ENCODE measurements at regions not wholly inside any gene's neighbourhood (a gene's known extent, or its start where the extent isn't known, plus 50 kb on each side); places are given as distances from the start of the nearest gene placed in this dataset.
"Not testable (repeated sequence)": the region's sequence is repeated elsewhere in the genome, so short reads cannot be mapped to it uniquely, and the experiment has no call there.

- H3K9me3 ChIP-seq (replicated peaks; ENCODE audit: insufficient read depth, low read length) = no peaks in the 10 kb centered on the region
- no peaks in the 10 kb centered on the region for H3K36me3 ChIP-seq (replicated peaks; ENCODE audit: insufficient read depth, low read length)
- no peaks in the 10 kb centered on the region for H3K27me3 ChIP-seq (replicated peaks; ENCODE audit: insufficient read depth, low read length)
- no peaks in the 10 kb centered on the region for H3K9me2 ChIP-seq (replicated peaks; ENCODE audit: insufficient read depth, low read length)
- H3K4me1 ChIP-seq (ENCODE audit: low read length) = peaks cover 10% of the 10 kb centered on the region; the same call in 1 of the 2 replicates
- H3K4me2 ChIP-seq (ENCODE audit: low read depth, low read length) = no peak overlapping the region
- no peaks in the 10 kb centered on the region for H3K79me2 ChIP-seq (ENCODE audit: low read length)
- TF ChIP-seq EZH2 (optimal IDR thresholded peaks at IDR 0.05; ENCODE audit: low read depth, low read length) (no peak), CTCF (IDR thresholded peaks at IDR 0.05; ENCODE audit: low read length) (no peak), EZH2phosphoT487 (IDR thresholded peaks at IDR 0.05; ENCODE audit: low read length) (no peak)
- no peaks in the 10 kb centered on the region for H4K20me1 ChIP-seq (ENCODE audit: insufficient read depth, low read length)
- H3F3A ChIP-seq (ENCODE audit: insufficient read depth, low read length) = 0 out of 2 replicates have a peak, but pooled peaks cover 3% of the 10 kb centered on the region
- H3K9ac ChIP-seq (ENCODE audit: low read length) = no peak overlapping the region
- no peak overlapping the region for H2AFZ ChIP-seq (ENCODE audit: low read length)
- no peak for DNase-seq
- no peak overlapping the region for H3K4me3 ChIP-seq (ENCODE audit: low read length)
- no peak overlapping the region for H3K27ac ChIP-seq (ENCODE audit: low read length)
Measured at GRCh38 chr3:67064105-67064504, 66.0 kb downstream of the KBTBD8 start.

GRCh38 chr3:67067251-67067650 lies 69.1 kb downstream of the KBTBD8 start:
- peaks cover 4% of the 10 kb centered on the region; the same call in 1 of the 2 replicates for H3K4me1 ChIP-seq (ENCODE audit: low read length)
- no peaks in the 10 kb centered on the region for H4K20me1 ChIP-seq (ENCODE audit: insufficient read depth, low read length)
- no peaks in the 10 kb centered on the region for H3K36me3 ChIP-seq (replicated peaks; ENCODE audit: insufficient read depth, low read length)
- no peaks in the 10 kb centered on the region for H3K9me2 ChIP-seq (replicated peaks; ENCODE audit: insufficient read depth, low read length)
- no peaks in the 10 kb centered on the region for H3K79me2 ChIP-seq (ENCODE audit: low read length)
- no peaks in the 10 kb centered on the region for H3K9me3 ChIP-seq (replicated peaks; ENCODE audit: insufficient read depth, low read length)
- H3K9ac ChIP-seq (ENCODE audit: low read length) = no peak overlapping the region
- no peak overlapping the region for H3K27ac ChIP-seq (ENCODE audit: low read length)
- H3K4me3 ChIP-seq (ENCODE audit: low read length) = no peak overlapping the region
- no peaks in the 10 kb centered on the region for H3K27me3 ChIP-seq (replicated peaks; ENCODE audit: insufficient read depth, low read length)
- H2AFZ ChIP-seq (ENCODE audit: low read length) = no peak overlapping the region
- DNase-seq = peak; percentile 13
- peak overlapping the region; percentile 1; the same call in 1 of the 2 replicates for H3K4me2 ChIP-seq (ENCODE audit: low read depth, low read length)
- H3F3A ChIP-seq (ENCODE audit: insufficient read depth, low read length) = 0 out of 2 replicates have a peak, but pooled peaks cover 3% of the 10 kb centered on the region
- no peak for TF ChIP-seq EZH2phosphoT487 (IDR thresholded peaks at IDR 0.05; ENCODE audit: low read length)

- not testable (repeated sequence) for H3F3A ChIP-seq (ENCODE audit: insufficient read depth, low read length); H3K4me2 ChIP-seq (ENCODE audit: low read depth, low read length)
- peaks cover 11% of the 10 kb centered on the region for H3K4me1 ChIP-seq (ENCODE audit: low read length)
Measured at GRCh38 chr3:67072640-67073039, 74.5 kb downstream of the KBTBD8 start.

GRCh38 chr3:67073812-67074211 lies 75.7 kb downstream of the KBTBD8 start:
- no peak for DNase-seq
- Histone ChIP-seq H3F3A (ENCODE audit: insufficient read depth, low read length) (no peaks in the 10 kb centered on the region), H3K4me1 (ENCODE audit: low read length) (peaks cover 9% of the 10 kb centered on the region)

More at GRCh38 chr3:67072640-67073039, 74.5 kb downstream of the KBTBD8 start:
- H3K9me2 ChIP-seq (replicated peaks; ENCODE audit: insufficient read depth, low read length); H3K79me2 ChIP-seq (ENCODE audit: low read length); H3K4me3 ChIP-seq (ENCODE audit: low read length); H4K20me1 ChIP-seq (ENCODE audit: insufficient read depth, low read length); H3K9ac ChIP-seq (ENCODE audit: low read length); DNase-seq; H3K27me3 ChIP-seq (replicated peaks; ENCODE audit: insufficient read depth, low read length); H3K27ac ChIP-seq (ENCODE audit: low read length); H3K36me3 ChIP-seq (replicated peaks; ENCODE audit: insufficient read depth, low read length); H2AFZ ChIP-seq (ENCODE audit: low read length); H3K9me3 ChIP-seq (replicated peaks; ENCODE audit: insufficient read depth, low read length): not testable (repeated sequence)

More at GRCh38 chr3:67073812-67074211, 75.7 kb downstream of the KBTBD8 start:
- no peaks in the 10 kb centered on the region for H3K9me3 ChIP-seq (replicated peaks; ENCODE audit: insufficient read depth, low read length)
- no peak overlapping the region for H3K9ac ChIP-seq (ENCODE audit: low read length)
- no peaks in the 10 kb centered on the region for H4K20me1 ChIP-seq (ENCODE audit: insufficient read depth, low read length)
- H3K27me3 ChIP-seq (replicated peaks; ENCODE audit: insufficient read depth, low read length) = no peaks in the 10 kb centered on the region
- no peak for TF ChIP-seq EZH2phosphoT487 (IDR thresholded peaks at IDR 0.05; ENCODE audit: low read length)
- TF ChIP-seq CTCF (IDR thresholded peaks at IDR 0.05; ENCODE audit: low read length) = no peak
- no peak for TF ChIP-seq EZH2 (optimal IDR thresholded peaks at IDR 0.05; ENCODE audit: low read depth, low read length)
- H3K4me2 ChIP-seq (ENCODE audit: low read depth, low read length) = no peak overlapping the region
- H3K79me2 ChIP-seq (ENCODE audit: low read length) = no peaks in the 10 kb centered on the region
- no peaks in the 10 kb centered on the region for H3K9me2 ChIP-seq (replicated peaks; ENCODE audit: insufficient read depth, low read length)
- no peak overlapping the region for H3K27ac ChIP-seq (ENCODE audit: low read length)
- H2AFZ ChIP-seq (ENCODE audit: low read length) = no peak overlapping the region
- H3K4me3 ChIP-seq (ENCODE audit: low read length) = no peak overlapping the region
- H3K36me3 ChIP-seq (replicated peaks; ENCODE audit: insufficient read depth, low read length) = no peaks in the 10 kb centered on the region

Data from MM.1S (cell line).